HCT116 (cell line): ENCODE measurements at regions not wholly inside any gene's neighbourhood (a gene's known extent, or its start where the extent isn't known, plus 50 kb on each side); places are given as distances from the start of the nearest gene placed in this dataset.

Experiments used
- ATAC-seq: fragments of 200-7000 bp; cut with Tn5 transposase; 2 replicates; pipeline ENCODE4 v1.9.1; 2020; ENCODE audit warnings: mild to moderate bottlenecking, moderate library complexity
- BruUV-seq: library from RNA; stranded (reverse); fragments of 400-500 nt; replicated peaks from 2 replicates; lab custom pipeline; 2021; lab: Mats Ljungman, UMichigan
- CTCF ChIA-PET: fragments of 300-600 bp; sonication (Branson Sonifier 250); formaldehyde crosslinking; loops from one replicate; lab custom pipeline; 2021; ENCODE audit warnings: antibody characterized with exemption; lab: Charles Lee
- POLR2A ChIA-PET: fragments of 300-600, 350-600 bp; sonication (Branson Sonifier 250); formaldehyde crosslinking; loops from one replicate; lab custom pipeline; 2021; ENCODE audit warnings: antibody characterized with exemption; lab: Charles Lee
- RAD21 ChIA-PET, 2 experiments: fragments of 300-600 bp; sonication (Branson Sonifier 250); formaldehyde crosslinking; loops; one replicate each; lab custom pipeline; 2023; ENCODE audit warnings: low total read pairs in 2 of 2; ENCODE audit not compliant: uncharacterized antibody in 2 of 2, unreplicated experiment in 2 of 2, low non-redundant PET in 1 of 2; lab: Charles Lee
- DNase-seq: peaks from one replicate; pipeline ENCODE4 v3.0.0-alpha.2; 2010; ENCODE audit warnings: low read depth, low spot score
- H2AFZ ChIP-seq: fragments of 200-600 bp; shearing (Covaris generic), sonication (generic); 2 replicates; pipeline ENCODE4 v1.6.1; 2017; ENCODE audit warnings: low read depth, mixed run types, mixed read lengths, antibody characterized with exemption, low read length; ENCODE audit not compliant: poor library complexity, severe bottlenecking
- H3K27ac ChIP-seq: 2 replicates; pipeline ENCODE4 v1.5.1; 2012; ENCODE audit warnings: low read depth, low read length
- H3K27me3 ChIP-seq: fragments of 200-600 bp; sonication (generic); 2 replicates; pipeline ENCODE4 v1.6.1; 2016; ENCODE audit warnings: mixed run types, low read length, mixed read lengths; ENCODE audit not compliant: insufficient read depth
- H3K36me3 ChIP-seq, 2 experiments: fragments of 200-500 bp in 1 of 2; fragments of 200-600 bp in 1 of 2; sonication (Bioruptor generic) in 1 of 2; sonication (generic) in 1 of 2; 2 replicates each; pipeline versions ENCODE4 v1.5.1 to v1.6.1; 2014 to 2016; ENCODE audit warnings: low read length in 2 of 2, inconsistent platforms in 1 of 2, mixed read lengths in 1 of 2, mixed run types in 1 of 2; ENCODE audit not compliant: insufficient read depth in 2 of 2, control insufficient read depth in 1 of 2
- H3K4me1 ChIP-seq, 2 experiments: fragments of 200-600 bp in 1 of 2; sonication (generic) in 1 of 2; 2 replicates each; pipeline versions ENCODE4 v1.5.1 to v1.6.1; 2012 to 2017; ENCODE audit warnings: low read length in 2 of 2, inconsistent platforms in 1 of 2, mild to moderate bottlenecking in 1 of 2, mixed read lengths in 1 of 2, mixed run types in 1 of 2, moderate library complexity in 1 of 2; ENCODE audit not compliant: insufficient read depth in 2 of 2, control insufficient read depth in 1 of 2
- H3K4me2 ChIP-seq: fragments of 200-600 bp; sonication (generic); 2 replicates; pipeline ENCODE4 v1.6.1; 2017; ENCODE audit warnings: mixed run types, low read length, mixed read lengths
- H3K4me3 ChIP-seq, 2 experiments: fragments of 200-600 bp in 1 of 2; sonication (generic) in 1 of 2; replicated peaks in 1 of 2; 2 replicates each; pipeline ENCODE4 v1.5.1; 2011 to 2016; ENCODE audit warnings: low read length in 2 of 2, control low read depth in 1 of 2, low read depth in 1 of 2, mild to moderate bottlenecking in 1 of 2, mixed read lengths in 1 of 2, mixed run types in 1 of 2
- H3K79me2 ChIP-seq: fragments of 200-600 bp; sonication (generic); 2 replicates; pipeline ENCODE4 v1.6.1; 2017; ENCODE audit warnings: mild to moderate bottlenecking, mixed run types, low read length, moderate library complexity, mixed read lengths; ENCODE audit not compliant: insufficient read depth
- H3K9ac ChIP-seq: fragments of 200-600 bp; sonication (generic); 2 replicates; pipeline ENCODE4 v1.6.1; 2016; ENCODE audit warnings: low read length, mixed read lengths
- H3K9me2 ChIP-seq: fragments of 200-600 bp; sonication (generic), shearing (Covaris generic); 2 replicates; pipeline ENCODE4 v1.6.1; 2017; ENCODE audit warnings: mixed run types, mild to moderate bottlenecking, moderate library complexity; ENCODE audit not compliant: insufficient read depth
- H3K9me3 ChIP-seq, 2 experiments: fragments of 200-500 bp in 1 of 2; fragments of 200-600 bp in 1 of 2; sonication (Bioruptor generic) in 1 of 2; sonication (generic) in 1 of 2; 2 replicates each; pipeline ENCODE4 v1.6.1; 2014 to 2017; ENCODE audit warnings: low read length in 2 of 2, mixed read lengths in 2 of 2, inconsistent platforms in 1 of 2, low read depth in 1 of 2, mild to moderate bottlenecking in 1 of 2, mixed run types in 1 of 2, moderate library complexity in 1 of 2; ENCODE audit not compliant: control insufficient read depth in 1 of 2, insufficient read depth in 1 of 2
- H4K20me1 ChIP-seq: fragments of 200-600 bp; sonication (generic), shearing (Covaris generic); 2 replicates; pipeline ENCODE4 v1.6.1; 2017; ENCODE audit warnings: mixed run types, mild to moderate bottlenecking, moderate library complexity; ENCODE audit not compliant: insufficient read depth
- ATF3 ChIP-seq: IDR thresholded peaks from 2 replicates; pipeline ENCODE4 v1.6.1; 2012
- CBX3 ChIP-seq: IDR thresholded peaks from 2 replicates; pipeline ENCODE4 v1.6.1; 2012; ENCODE audit warnings: low read depth
- CEBPB ChIP-seq: IDR thresholded peaks from 2 replicates; pipeline ENCODE4 v1.6.1; 2012; ENCODE audit warnings: low read depth
- CTCF ChIP-seq, 3 experiments: fragments of 200-600 bp in 1 of 3; sonication (generic) in 1 of 3; IDR thresholded peaks in 2 of 3; conservative IDR thresholded peaks in 1 of 3; 2 replicates each; pipeline ENCODE4 v1.5.1; 2012 to 2017; ENCODE audit warnings: low read depth in 2 of 3, low read length in 2 of 3, antibody characterized with exemption in 1 of 3, borderline replicate concordance in 1 of 3, control low read depth in 1 of 3, mild to moderate bottlenecking in 1 of 3, mixed read lengths in 1 of 3, mixed run types in 1 of 3, moderate library complexity in 1 of 3; ENCODE audit not compliant: insufficient read depth in 1 of 3
- EGR1 ChIP-seq: IDR thresholded peaks from 2 replicates; pipeline ENCODE4 v1.6.1; 2012; ENCODE audit warnings: low read depth
- ELF1 ChIP-seq: IDR thresholded peaks from 2 replicates; pipeline ENCODE4 v1.6.1; 2012; ENCODE audit warnings: low read depth, borderline replicate concordance
- EZH2 ChIP-seq: fragments of 200-600 bp; sonication (generic); IDR thresholded peaks from 2 replicates; pipeline ENCODE4 v1.6.1; 2017; ENCODE audit warnings: antibody characterized with exemption, mixed run types
- FOSL1 ChIP-seq: IDR thresholded peaks from 2 replicates; pipeline ENCODE4 v1.6.1; 2012; ENCODE audit warnings: low read depth
- JUND ChIP-seq: IDR thresholded peaks from 2 replicates; pipeline ENCODE4 v1.6.1; 2012
- POLR2A ChIP-seq: IDR thresholded peaks from 2 replicates; pipeline ENCODE4 v1.7.0; 2011; ENCODE audit warnings: borderline replicate concordance; ENCODE audit not compliant: insufficient read depth, insufficient read length; ENCODE audit errors: extremely low read depth
- POLR2AphosphoS5 ChIP-seq: IDR thresholded peaks from 2 replicates; pipeline ENCODE4 v1.6.1; 2011; ENCODE audit warnings: mild to moderate bottlenecking, low read depth, low read length, moderate library complexity
- SP1 ChIP-seq: IDR thresholded peaks from 2 replicates; pipeline ENCODE4 v1.6.1; 2012; ENCODE audit warnings: low read depth
- SRF ChIP-seq: IDR thresholded peaks from 2 replicates; pipeline ENCODE4 v1.6.1; 2012; ENCODE audit warnings: low read depth
- TCF7L2 ChIP-seq: IDR thresholded peaks from 2 replicates; pipeline ENCODE4 v1.7.0; 2011; ENCODE audit warnings: borderline replicate concordance, inconsistent platforms; ENCODE audit not compliant: insufficient read depth, insufficient read length; ENCODE audit errors: extremely low read depth
- ZFX ChIP-seq: fragments of 450-650 bp; IDR thresholded peaks from 2 replicates; pipeline ENCODE4 v1.6.1; 2017
- intact Hi-C: fragments of 100-400 bp; cut with micrococcal nuclease; formaldehyde crosslinking; loops from 2 replicates; pipeline ENCODE4 v1.10.0; 2022

- no TSS peak for BruUV-seq
- no peak overlapping the region for H3K4me3 ChIP-seq
- no peaks in the 10 kb centered on the region for H4K20me1 ChIP-seq
- H3K4me2 ChIP-seq, result no peak overlapping the region
- intact Hi-C loops, result no loop called here
- ATAC-seq, result no peak
- ChIA-PET RAD21 (no interaction called here), CTCF (no interaction called here)
- peaks cover 3 to 10% of the 10 kb centered on the region in 2 experiments; a peak in 3 of 4 replicates for H3K9me3 ChIP-seq
- no peaks in the 10 kb centered on the region for H3K27me3 ChIP-seq
- TF ChIP-seq TCF7L2 (no peak), EZH2 (no peak), CBX3 (no peak), JUND (no peak), ATF3 (no peak), CTCF (IDR thresholded peaks at IDR 0.05 in 2 of 3, conservative IDR thresholded peaks at IDR 0.05 in 1 of 3; ENCODE audit: borderline replicate concordance in 1 of 3, insufficient read depth in 1 of 3, low read depth in 2 of 3, low read length in 2 of 3) (no peak)
- TF ChIP-seq, all 23 proteins: peak for 0
- DNase-seq, result no peak
- Histone ChIP-seq H3K9me2 (no peaks in the 10 kb centered on the region), H3K36me3 (no peaks in the 10 kb centered on the region), H3K27ac (no peak overlapping the region), H3K79me2 (no peaks in the 10 kb centered on the region), H3K4me1 (no peaks in the 10 kb centered on the region), H3K9ac (no peak overlapping the region), H2AFZ (no peak overlapping the region)
- POLR2A ChIA-PET, result no interaction called here
Observed at GRCh38 chr9:22911632-22912031, 465.0 kb downstream of the DMRTA1 start.

GRCh38 chr9:22913026-22913425 is 466.4 kb downstream of the DMRTA1 start:
- RAD21 ChIA-PET, result no interaction called here
- CTCF ChIA-PET, result no interaction called here
- intact Hi-C loops, result no loop called here
- Histone ChIP-seq H3K27me3 (no peaks in the 10 kb centered on the region), H3K9me3 (peaks cover 3 to 10% of the 10 kb centered on the region in 2 experiments; a peak in 3 of 4 replicates), H3K27ac (no peak overlapping the region), H3K36me3 (no peaks in the 10 kb centered on the region), H4K20me1 (no peaks in the 10 kb centered on the region), H3K79me2 (no peaks in the 10 kb centered on the region), H3K9ac (no peak overlapping the region), H3K4me2 (no peak overlapping the region), H3K9me2 (no peaks in the 10 kb centered on the region), H3K4me1 (no peaks in the 10 kb centered on the region), H2AFZ (no peak overlapping the region), H3K4me3 (no peak overlapping the region)
- no peak for DNase-seq
- POLR2A ChIA-PET, result no interaction called here
- BruUV-seq, result no TSS peak
- ATAC-seq, result no peak
- TF ChIP-seq CEBPB (no peak), FOSL1 (no peak), EGR1 (no peak), POLR2A (no peak), ELF1 (no peak), SRF (no peak), TCF7L2 (no peak), CTCF (IDR thresholded peaks at IDR 0.05 in 2 of 3, conservative IDR thresholded peaks at IDR 0.05 in 1 of 3; ENCODE audit: borderline replicate concordance in 1 of 3, insufficient read depth in 1 of 3, low read depth in 2 of 3, low read length in 2 of 3) (no peak), CBX3 (no peak), ATF3 (no peak), ZFX (no peak), SP1 (no peak), JUND (no peak), EZH2 (no peak), POLR2AphosphoS5 (no peak)
